SK-N-SH (cell line): ENCODE measurements at regions not wholly inside any gene's neighbourhood (a gene's known extent, or its start where the extent isn't known, plus 50 kb on each side); places are given as distances from the start of the nearest gene placed in this dataset.

Source experiments
- CTCF ChIA-PET: fragments of 300-600, 350-600 bp; formaldehyde crosslinking; extraction: SDS; loops from one replicate; lab custom pipeline; 2021; lab: Yijun Ruan, JAX
- POLR2A ChIA-PET: fragments of 350-600 bp; sonication (Branson Sonifier 250); formaldehyde crosslinking; extraction: SDS; loops from one replicate; lab custom pipeline; 2020; ENCODE audit warnings: antibody characterized with exemption, inconsistent platforms; lab: Yijun Ruan, JAX
- DNase-seq: peaks from one replicate; pipeline ENCODE4 v3.0.0; 2012
- H2AFZ ChIP-seq: fragments of 200-600 bp; sonication (generic); 2 replicates; pipeline ENCODE4 v1.8.1; 2016; ENCODE audit warnings: antibody characterized with exemption, mild to moderate bottlenecking, low read depth
- H3F3A ChIP-seq: fragments of 200-600 bp; sonication (generic); replicated peaks from 2 replicates; pipeline ENCODE3; 2016; ENCODE audit warnings: antibody characterized with exemption, mild to moderate bottlenecking; ENCODE audit not compliant: insufficient read depth
- H3K27ac ChIP-seq, 2 experiments: fragments of 200-500 bp in 1 of 2; fragments of 200-600 bp in 1 of 2; sonication (Bioruptor generic) in 1 of 2; sonication (generic), shearing (Covaris generic) in 1 of 2; 2 replicates each; pipeline versions ENCODE4 v1.5.1 to v1.6.1; 2014 to 2016; ENCODE audit warnings: low read depth in 2 of 2, inconsistent platforms in 1 of 2, low read length in 1 of 2, mild to moderate bottlenecking in 1 of 2, mixed read lengths in 1 of 2
- H3K27me3 ChIP-seq: fragments of 200-600 bp; sonication (generic), shearing (Covaris generic); 2 replicates; pipeline ENCODE4 v1.6.1; 2016; ENCODE audit warnings: mixed run types; ENCODE audit not compliant: insufficient read depth
- H3K36me3 ChIP-seq, 2 experiments: fragments of 200-500 bp in 1 of 2; fragments of 200-600 bp in 1 of 2; sonication (Bioruptor generic) in 1 of 2; sonication (generic) in 1 of 2; replicated peaks in 1 of 2; 2 replicates each; pipeline versions ENCODE3 to v1.5.1; 2014 to 2016; ENCODE audit warnings: low read length in 1 of 2, mild to moderate bottlenecking in 1 of 2; ENCODE audit not compliant: insufficient read depth in 2 of 2, control insufficient read depth in 1 of 2
- H3K4me1 ChIP-seq, 2 experiments: fragments of 200-500 bp in 1 of 2; fragments of 200-600 bp in 1 of 2; sonication (Bioruptor generic) in 1 of 2; sonication (generic), shearing (Covaris generic) in 1 of 2; 2 replicates each; pipeline versions ENCODE4 v1.5.1 to v1.6.1; 2014 to 2016; ENCODE audit warnings: low read depth in 1 of 2, low read length in 1 of 2, mixed run types in 1 of 2; ENCODE audit not compliant: insufficient read depth in 2 of 2, control insufficient read depth in 1 of 2
- H3K4me2 ChIP-seq: fragments of 200-600 bp; sonication (generic), shearing (Covaris generic); 2 replicates; pipeline ENCODE4 v1.6.1; 2017; ENCODE audit warnings: mixed run types
- H3K4me3 ChIP-seq, 2 experiments: fragments of 200-500 bp in 1 of 2; fragments of 200-600 bp in 1 of 2; sonication (Bioruptor generic) in 1 of 2; sonication (generic), shearing (Covaris generic) in 1 of 2; 2 replicates each; pipeline versions ENCODE4 v1.5.1 to v1.8.1; 2014 to 2016; ENCODE audit warnings: low read depth in 2 of 2, inconsistent platforms in 1 of 2, low read length in 1 of 2, mild to moderate bottlenecking in 1 of 2, mixed read lengths in 1 of 2, moderate library complexity in 1 of 2
- H3K79me2 ChIP-seq: fragments of 200-600 bp; sonication (generic); 2 replicates; pipeline ENCODE4 v1.8.1; 2017; ENCODE audit warnings: mild to moderate bottlenecking; ENCODE audit not compliant: insufficient read depth
- H3K9ac ChIP-seq: fragments of 200-600 bp; sonication (generic); 2 replicates; pipeline ENCODE4 v1.6.1; 2017; ENCODE audit warnings: mixed run types
- H3K9me2 ChIP-seq: fragments of 200-600 bp; sonication (generic); 2 replicates; pipeline ENCODE4 v1.6.1; 2017; ENCODE audit warnings: mixed run types
- H3K9me3 ChIP-seq: fragments of 200-600 bp; sonication (generic); 2 replicates; pipeline ENCODE4 v1.6.1; 2017; ENCODE audit warnings: mixed run types, mild to moderate bottlenecking, moderate library complexity
- H4K20me1 ChIP-seq: fragments of 200-600 bp; sonication (generic); 2 replicates; pipeline ENCODE4 v1.6.1; 2017; ENCODE audit warnings: mild to moderate bottlenecking, mixed run types; ENCODE audit not compliant: insufficient read depth
- CHD2 ChIP-seq: fragments of 150-350 bp; IDR thresholded peaks from 2 replicates; pipeline ENCODE4 v1.6.1; 2018; ENCODE audit warnings: low read length; ENCODE audit not compliant: partially characterized antibody
- EZH2phosphoT487 ChIP-seq: fragments of 200-600 bp; sonication (generic); IDR thresholded peaks from 2 replicates; pipeline ENCODE4 v1.6.1; 2017; ENCODE audit warnings: low read depth, mixed run types, mild to moderate bottlenecking, antibody characterized with exemption, moderate library complexity, borderline replicate concordance
- FOSL2 ChIP-seq: IDR thresholded peaks from 2 replicates; pipeline ENCODE4 v1.4.0; 2012; ENCODE audit warnings: low read depth, mild to moderate bottlenecking, moderate library complexity, borderline replicate concordance
- FOXJ3 ChIP-seq: sonication (generic); formaldehyde crosslinking; IDR thresholded peaks from 2 replicates; pipeline ENCODE4 v1.5.1; 2020; ENCODE audit warnings: mild to moderate bottlenecking, missing genetic modification reagents
- GABPA ChIP-seq: IDR thresholded peaks from 2 replicates; pipeline ENCODE4 v1.4.0; 2012; ENCODE audit warnings: low read depth, mild to moderate bottlenecking
- JUND ChIP-seq: IDR thresholded peaks from 2 replicates; pipeline ENCODE4 v1.4.0; 2012
- MEF2A ChIP-seq: IDR thresholded peaks from 2 replicates; pipeline ENCODE4 v1.4.0; 2012; ENCODE audit warnings: low read depth, borderline replicate concordance
- POLR2AphosphoS5 ChIP-seq: IDR thresholded peaks from 2 replicates; pipeline ENCODE4 v1.6.1; 2012; ENCODE audit warnings: low read depth, low read length
- SIN3A ChIP-seq: IDR thresholded peaks from 2 replicates; pipeline ENCODE4 v1.6.1; 2012; ENCODE audit warnings: low read depth, mild to moderate bottlenecking, low read length, moderate library complexity, borderline replicate concordance
- WGBS: methylation state at CpG from one replicate; pipeline ENCODE4 v1.1.6; 2017; ENCODE audit warnings: low lambda C conversion rate; 5-methylcytosine and 5-hydroxymethylcytosine counted together
- TF ChIP-seq, protein P1 (sequence below): fragments of 150-350 bp; IDR thresholded peaks from 2 replicates; pipeline ENCODE4 v1.6.1; 2016; ENCODE audit warnings: mild to moderate bottlenecking, low read depth, low read length
- TF ChIP-seq, protein P2 (sequence below): IDR thresholded peaks from 2 replicates; pipeline ENCODE4 v1.4.0; 2012; ENCODE audit warnings: low read depth, borderline replicate concordance
- TF ChIP-seq, protein P3 (sequence below): IDR thresholded peaks from 2 replicates; pipeline ENCODE4 v1.4.0; 2012; ENCODE audit warnings: low read depth
- TF ChIP-seq, protein P4 (sequence below): IDR thresholded peaks from 2 replicates; pipeline ENCODE4 v1.4.0; 2012; ENCODE audit warnings: low read depth, borderline replicate concordance
- TF ChIP-seq, protein P5 (sequence below): fragments of 150-350 bp; IDR thresholded peaks from 2 replicates; pipeline ENCODE4 v1.6.1; 2017; ENCODE audit warnings: antibody characterized with exemption, low read length, low read depth, borderline replicate concordance
- TF ChIP-seq, protein P6 (sequence below): IDR thresholded peaks from 2 replicates; pipeline ENCODE4; 2012
- TF ChIP-seq, protein P7 (sequence below): fragments of 200-600 bp; sonication (generic); IDR thresholded peaks from 2 replicates; pipeline ENCODE4 v1.6.1; 2017; ENCODE audit warnings: antibody characterized with exemption, mild to moderate bottlenecking, moderate library complexity

DNA sequence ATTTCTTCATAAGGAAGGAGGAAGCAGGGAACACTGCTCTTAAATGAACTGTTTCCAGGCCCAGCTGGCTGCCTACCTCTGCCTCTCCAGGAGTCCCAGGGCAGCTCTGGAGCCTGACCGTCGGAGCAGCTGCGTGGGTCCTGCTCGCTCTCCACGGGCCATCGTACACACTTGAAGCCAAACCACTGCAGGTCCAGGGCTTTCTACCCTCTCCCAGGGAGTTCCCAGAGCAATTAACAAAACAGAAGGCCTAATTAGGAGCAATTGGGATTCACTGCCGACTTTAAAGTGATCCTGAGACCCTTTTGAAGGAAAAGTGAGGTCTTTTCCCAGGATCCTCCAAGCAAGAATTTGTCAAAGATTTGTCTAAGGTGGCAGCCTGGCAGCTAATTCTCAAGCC, 76.9 kb downstream of the OTX2 start:
- CTCF ChIA-PET = no interaction called here
- Histone ChIP-seq H3K79me2 (no peaks in the 10 kb centered on the region), H3K36me3 (no peaks in the 10 kb centered on the region), H3K27me3 (peaks cover 12% of the 10 kb centered on the region; the same call in 1 of the 2 replicates), H3F3A (no peaks in the 10 kb centered on the region), H2AFZ (no peak overlapping the region), H3K9me3 (no peaks in the 10 kb centered on the region), H3K27ac (no peak overlapping the region), H4K20me1 (no peaks in the 10 kb centered on the region), H3K4me2 (no peak overlapping the region), H3K4me3 (no peak overlapping the region), H3K9ac (no peak overlapping the region), H3K4me1 (no peaks in the 10 kb centered on the region), H3K9me2 (no peaks in the 10 kb centered on the region)
- POLR2A ChIA-PET = no interaction called here
- TF ChIP-seq, protein P1, sequence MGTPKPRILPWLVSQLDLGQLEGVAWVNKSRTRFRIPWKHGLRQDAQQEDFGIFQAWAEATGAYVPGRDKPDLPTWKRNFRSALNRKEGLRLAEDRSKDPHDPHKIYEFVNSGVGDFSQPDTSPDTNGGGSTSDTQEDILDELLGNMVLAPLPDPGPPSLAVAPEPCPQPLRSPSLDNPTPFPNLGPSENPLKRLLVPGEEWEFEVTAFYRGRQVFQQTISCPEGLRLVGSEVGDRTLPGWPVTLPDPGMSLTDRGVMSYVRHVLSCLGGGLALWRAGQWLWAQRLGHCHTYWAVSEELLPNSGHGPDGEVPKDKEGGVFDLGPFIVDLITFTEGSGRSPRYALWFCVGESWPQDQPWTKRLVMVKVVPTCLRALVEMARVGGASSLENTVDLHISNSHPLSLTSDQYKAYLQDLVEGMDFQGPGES = no peak
- DNase-seq = no peak
- WGBS = 20% methylated on average over 7 of the region's 7 CpGs

DNA sequence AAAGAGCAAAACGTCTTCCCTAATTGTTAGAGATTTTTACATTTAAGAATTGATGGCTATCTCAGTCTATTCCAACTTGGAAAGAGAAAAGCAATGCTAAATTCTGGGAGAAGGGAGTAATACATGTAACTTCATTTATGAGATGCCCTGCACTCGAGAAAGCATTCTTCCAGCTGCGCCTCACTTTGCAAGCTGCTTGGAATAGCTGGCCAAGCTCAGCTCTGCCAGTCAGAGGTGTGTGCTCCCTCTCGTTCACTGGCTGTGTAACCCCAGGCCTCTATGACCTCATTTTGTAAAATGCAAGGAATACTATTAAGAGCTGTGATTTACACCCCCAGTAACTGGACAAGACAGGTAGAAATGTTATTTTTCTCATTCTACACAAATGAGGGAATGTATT, 79.1 kb downstream of the OTX2 start:
- H3K36me3 ChIP-seq = no peaks in the 10 kb centered on the region
- H3F3A ChIP-seq = no peaks in the 10 kb centered on the region
- no peak overlapping the region for H3K27ac ChIP-seq
- no peaks in the 10 kb centered on the region for H3K79me2 ChIP-seq
- no peak overlapping the region for H3K4me2 ChIP-seq
- H3K4me1 ChIP-seq = no peaks in the 10 kb centered on the region
- H2AFZ ChIP-seq = no peak overlapping the region
- TF ChIP-seq CHD2 = no peak
- TF ChIP-seq, protein P2, sequence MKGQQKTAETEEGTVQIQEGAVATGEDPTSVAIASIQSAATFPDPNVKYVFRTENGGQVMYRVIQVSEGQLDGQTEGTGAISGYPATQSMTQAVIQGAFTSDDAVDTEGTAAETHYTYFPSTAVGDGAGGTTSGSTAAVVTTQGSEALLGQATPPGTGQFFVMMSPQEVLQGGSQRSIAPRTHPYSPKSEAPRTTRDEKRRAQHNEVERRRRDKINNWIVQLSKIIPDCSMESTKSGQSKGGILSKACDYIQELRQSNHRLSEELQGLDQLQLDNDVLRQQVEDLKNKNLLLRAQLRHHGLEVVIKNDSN = no peak
- TF ChIP-seq, protein P3, sequence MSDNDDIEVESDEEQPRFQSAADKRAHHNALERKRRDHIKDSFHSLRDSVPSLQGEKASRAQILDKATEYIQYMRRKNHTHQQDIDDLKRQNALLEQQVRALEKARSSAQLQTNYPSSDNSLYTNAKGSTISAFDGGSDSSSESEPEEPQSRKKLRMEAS = no peak
- TF ChIP-seq FOXJ3 (CRISPR knock-in tag) = no peak
- no peak for TF ChIP-seq POLR2AphosphoS5
- TF ChIP-seq, protein P4, sequence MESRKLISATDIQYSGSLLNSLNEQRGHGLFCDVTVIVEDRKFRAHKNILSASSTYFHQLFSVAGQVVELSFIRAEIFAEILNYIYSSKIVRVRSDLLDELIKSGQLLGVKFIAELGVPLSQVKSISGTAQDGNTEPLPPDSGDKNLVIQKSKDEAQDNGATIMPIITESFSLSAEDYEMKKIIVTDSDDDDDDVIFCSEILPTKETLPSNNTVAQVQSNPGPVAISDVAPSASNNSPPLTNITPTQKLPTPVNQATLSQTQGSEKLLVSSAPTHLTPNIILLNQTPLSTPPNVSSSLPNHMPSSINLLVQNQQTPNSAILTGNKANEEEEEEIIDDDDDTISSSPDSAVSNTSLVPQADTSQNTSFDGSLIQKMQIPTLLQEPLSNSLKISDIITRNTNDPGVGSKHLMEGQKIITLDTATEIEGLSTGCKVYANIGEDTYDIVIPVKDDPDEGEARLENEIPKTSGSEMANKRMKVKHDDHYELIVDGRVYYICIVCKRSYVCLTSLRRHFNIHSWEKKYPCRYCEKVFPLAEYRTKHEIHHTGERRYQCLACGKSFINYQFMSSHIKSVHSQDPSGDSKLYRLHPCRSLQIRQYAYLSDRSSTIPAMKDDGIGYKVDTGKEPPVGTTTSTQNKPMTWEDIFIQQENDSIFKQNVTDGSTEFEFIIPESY = no peak
- TF ChIP-seq, protein P5, sequence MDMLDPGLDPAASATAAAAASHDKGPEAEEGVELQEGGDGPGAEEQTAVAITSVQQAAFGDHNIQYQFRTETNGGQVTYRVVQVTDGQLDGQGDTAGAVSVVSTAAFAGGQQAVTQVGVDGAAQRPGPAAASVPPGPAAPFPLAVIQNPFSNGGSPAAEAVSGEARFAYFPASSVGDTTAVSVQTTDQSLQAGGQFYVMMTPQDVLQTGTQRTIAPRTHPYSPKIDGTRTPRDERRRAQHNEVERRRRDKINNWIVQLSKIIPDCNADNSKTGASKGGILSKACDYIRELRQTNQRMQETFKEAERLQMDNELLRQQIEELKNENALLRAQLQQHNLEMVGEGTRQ = no peak
- no peak for TF ChIP-seq SIN3A
- TF ChIP-seq, protein P6, sequence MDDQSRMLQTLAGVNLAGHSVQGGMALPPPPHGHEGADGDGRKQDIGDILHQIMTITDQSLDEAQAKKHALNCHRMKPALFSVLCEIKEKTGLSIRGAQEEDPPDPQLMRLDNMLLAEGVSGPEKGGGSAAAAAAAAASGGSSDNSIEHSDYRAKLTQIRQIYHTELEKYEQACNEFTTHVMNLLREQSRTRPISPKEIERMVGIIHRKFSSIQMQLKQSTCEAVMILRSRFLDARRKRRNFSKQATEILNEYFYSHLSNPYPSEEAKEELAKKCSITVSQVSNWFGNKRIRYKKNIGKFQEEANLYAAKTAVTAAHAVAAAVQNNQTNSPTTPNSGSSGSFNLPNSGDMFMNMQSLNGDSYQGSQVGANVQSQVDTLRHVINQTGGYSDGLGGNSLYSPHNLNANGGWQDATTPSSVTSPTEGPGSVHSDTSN = no peak
- TF ChIP-seq MEF2A = no peak
- TF ChIP-seq GABPA = no peak
- no peak for TF ChIP-seq EZH2phosphoT487
- TF ChIP-seq, protein P7, sequence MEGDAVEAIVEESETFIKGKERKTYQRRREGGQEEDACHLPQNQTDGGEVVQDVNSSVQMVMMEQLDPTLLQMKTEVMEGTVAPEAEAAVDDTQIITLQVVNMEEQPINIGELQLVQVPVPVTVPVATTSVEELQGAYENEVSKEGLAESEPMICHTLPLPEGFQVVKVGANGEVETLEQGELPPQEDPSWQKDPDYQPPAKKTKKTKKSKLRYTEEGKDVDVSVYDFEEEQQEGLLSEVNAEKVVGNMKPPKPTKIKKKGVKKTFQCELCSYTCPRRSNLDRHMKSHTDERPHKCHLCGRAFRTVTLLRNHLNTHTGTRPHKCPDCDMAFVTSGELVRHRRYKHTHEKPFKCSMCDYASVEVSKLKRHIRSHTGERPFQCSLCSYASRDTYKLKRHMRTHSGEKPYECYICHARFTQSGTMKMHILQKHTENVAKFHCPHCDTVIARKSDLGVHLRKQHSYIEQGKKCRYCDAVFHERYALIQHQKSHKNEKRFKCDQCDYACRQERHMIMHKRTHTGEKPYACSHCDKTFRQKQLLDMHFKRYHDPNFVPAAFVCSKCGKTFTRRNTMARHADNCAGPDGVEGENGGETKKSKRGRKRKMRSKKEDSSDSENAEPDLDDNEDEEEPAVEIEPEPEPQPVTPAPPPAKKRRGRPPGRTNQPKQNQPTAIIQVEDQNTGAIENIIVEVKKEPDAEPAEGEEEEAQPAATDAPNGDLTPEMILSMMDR = no peak
- TF ChIP-seq JUND = no peak
- no peak for TF ChIP-seq FOSL2
- no peaks in the 10 kb centered on the region for H3K9me2 ChIP-seq
- H3K9ac ChIP-seq = no peak overlapping the region
- H3K9me3 ChIP-seq = no peaks in the 10 kb centered on the region
- H3K4me3 ChIP-seq = no peak overlapping the region
- ChIA-PET CTCF (interaction anchor here (0.6 to 0.7 kb wide), 2 partner anchors 17 to 35 kb away, joined by 3 to 4 read pairs; no protein-coding TSS in a partner anchor), POLR2A (no interaction called here)
- DNase-seq = no peak
- H3K27me3 ChIP-seq = peaks cover 12% of the 10 kb centered on the region; the same call in 1 of the 2 replicates
- H4K20me1 ChIP-seq = no peaks in the 10 kb centered on the region
- WGBS = 3% methylated on average over 4 of the region's 4 CpGs
